ENCODE measurements at regions not wholly inside any gene's neighbourhood (a gene's known extent, or its start where the extent isn't known, plus 50 kb on each side); places are given as distances from the start of the nearest gene placed in this dataset.

- peak overlapping the region; percentile 75 for H3K4me2 ChIP-seq (ENCODE audit: extremely low read depth, insufficient read depth, low read length)
- no peaks in the 10 kb centered on the region for H3K79me2 ChIP-seq (ENCODE audit: control insufficient read depth, insufficient read depth, low read length)
- H3K4me3 ChIP-seq (replicated peaks in 1 of 4; ENCODE audit: control extremely low read depth in 1 of 4, insufficient read depth in 1 of 4, low read depth in 3 of 4, low read length in 4 of 4): peak overlapping the region in 1 of 4 experiments; percentile 5
- DNase-seq (ENCODE audit: low read depth in 2 of 2): no peak
- H3K36me3 ChIP-seq (ENCODE audit: control insufficient read depth, insufficient read depth, low read length): no peaks in the 10 kb centered on the region
- H3K4me1 ChIP-seq (ENCODE audit: control insufficient read depth, extremely low read depth, insufficient read depth, low read length): peaks cover 2% of the 10 kb centered on the region
- TF ChIP-seq, protein P1, sequence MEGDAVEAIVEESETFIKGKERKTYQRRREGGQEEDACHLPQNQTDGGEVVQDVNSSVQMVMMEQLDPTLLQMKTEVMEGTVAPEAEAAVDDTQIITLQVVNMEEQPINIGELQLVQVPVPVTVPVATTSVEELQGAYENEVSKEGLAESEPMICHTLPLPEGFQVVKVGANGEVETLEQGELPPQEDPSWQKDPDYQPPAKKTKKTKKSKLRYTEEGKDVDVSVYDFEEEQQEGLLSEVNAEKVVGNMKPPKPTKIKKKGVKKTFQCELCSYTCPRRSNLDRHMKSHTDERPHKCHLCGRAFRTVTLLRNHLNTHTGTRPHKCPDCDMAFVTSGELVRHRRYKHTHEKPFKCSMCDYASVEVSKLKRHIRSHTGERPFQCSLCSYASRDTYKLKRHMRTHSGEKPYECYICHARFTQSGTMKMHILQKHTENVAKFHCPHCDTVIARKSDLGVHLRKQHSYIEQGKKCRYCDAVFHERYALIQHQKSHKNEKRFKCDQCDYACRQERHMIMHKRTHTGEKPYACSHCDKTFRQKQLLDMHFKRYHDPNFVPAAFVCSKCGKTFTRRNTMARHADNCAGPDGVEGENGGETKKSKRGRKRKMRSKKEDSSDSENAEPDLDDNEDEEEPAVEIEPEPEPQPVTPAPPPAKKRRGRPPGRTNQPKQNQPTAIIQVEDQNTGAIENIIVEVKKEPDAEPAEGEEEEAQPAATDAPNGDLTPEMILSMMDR (conservative IDR thresholded peaks at IDR 0.05 in 1 of 2, IDR thresholded peaks at IDR 0.05 in 1 of 2; ENCODE audit: low read depth in 1 of 2, low read length in 2 of 2): no peak
- no peak for TF ChIP-seq EZH2 (IDR thresholded peaks at IDR 0.05; ENCODE audit: low read length, missing control alignments)
- H2AFZ ChIP-seq (ENCODE audit: low read length): peak overlapping the region; percentile 74
- no peaks in the 10 kb centered on the region for H3K9me3 ChIP-seq (ENCODE audit: control insufficient read depth, insufficient read depth, low read depth, low read length)
- H3K27me3 ChIP-seq (ENCODE audit: control insufficient read depth, insufficient read depth, low read length): no peaks in the 10 kb centered on the region
- no peak overlapping the region for H3K27ac ChIP-seq (ENCODE audit: insufficient read depth, low read length)
- H4K20me1 ChIP-seq (ENCODE audit: control insufficient read depth, extremely low read depth, insufficient read depth, low read length): no peaks in the 10 kb centered on the region
- no peak overlapping the region for H3K9ac ChIP-seq (ENCODE audit: insufficient read depth, low read length)
Observed at GRCh38 chr6:792662-793061, 99.7 kb upstream of the EXOC2 start.

DNA sequence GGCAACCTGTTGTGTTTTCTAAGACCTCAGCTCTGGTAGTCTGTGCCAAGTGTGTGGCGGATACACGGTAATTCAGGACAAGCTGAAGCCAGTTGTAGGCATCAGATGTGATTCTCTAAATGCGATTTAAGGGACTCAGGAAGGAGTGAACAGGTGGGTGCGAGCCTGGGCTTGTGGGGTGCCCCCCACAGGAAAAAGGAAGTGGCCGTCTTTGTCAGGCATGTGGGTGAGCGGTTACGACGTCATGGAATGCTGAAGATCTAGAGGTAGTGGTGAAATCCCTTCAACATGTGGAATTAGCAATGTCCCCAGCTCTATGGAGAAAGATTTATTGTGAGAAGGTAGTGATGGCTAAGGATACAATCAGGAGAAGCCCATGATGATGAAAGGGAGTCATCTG lies 95.1 kb upstream of the EXOC2 start:
- no peak overlapping the region for H2AFZ ChIP-seq (ENCODE audit: low read length)
- H3K4me2 ChIP-seq (ENCODE audit: extremely low read depth, insufficient read depth, low read length): no peak overlapping the region
- no peaks in the 10 kb centered on the region for H3K4me1 ChIP-seq (ENCODE audit: control insufficient read depth, extremely low read depth, insufficient read depth, low read length)
- no peaks in the 10 kb centered on the region for H3K27me3 ChIP-seq (ENCODE audit: control insufficient read depth, insufficient read depth, low read length)
- TF ChIP-seq EZH2 (IDR thresholded peaks at IDR 0.05; ENCODE audit: low read length, missing control alignments): no peak
- TF ChIP-seq, protein P1 (conservative IDR thresholded peaks at IDR 0.05 in 1 of 2, IDR thresholded peaks at IDR 0.05 in 1 of 2; ENCODE audit: low read depth in 1 of 2, low read length in 2 of 2): no peak
- no peak overlapping the region for H3K9ac ChIP-seq (ENCODE audit: insufficient read depth, low read length)
- H3K4me3 ChIP-seq (replicated peaks in 1 of 4; ENCODE audit: control extremely low read depth in 1 of 4, insufficient read depth in 1 of 4, low read depth in 3 of 4, low read length in 4 of 4): no peak overlapping the region
- no peak overlapping the region for H3K27ac ChIP-seq (ENCODE audit: insufficient read depth, low read length)
- H3K36me3 ChIP-seq (ENCODE audit: control insufficient read depth, insufficient read depth, low read length): no peaks in the 10 kb centered on the region
- H3K9me3 ChIP-seq (ENCODE audit: control insufficient read depth, insufficient read depth, low read depth, low read length): no peaks in the 10 kb centered on the region
- no peaks in the 10 kb centered on the region for H4K20me1 ChIP-seq (ENCODE audit: control insufficient read depth, extremely low read depth, insufficient read depth, low read length)
- no peak for DNase-seq (ENCODE audit: low read depth in 2 of 2)
- no peaks in the 10 kb centered on the region for H3K79me2 ChIP-seq (ENCODE audit: control insufficient read depth, insufficient read depth, low read length)

GRCh38 chr6:786946-787763 lies 94.2 kb upstream of the EXOC2 start:
- Histone ChIP-seq H4K20me1 (ENCODE audit: control insufficient read depth, extremely low read depth, insufficient read depth, low read length) (no peaks in the 10 kb centered on the region), H3K36me3 (ENCODE audit: control insufficient read depth, insufficient read depth, low read length) (no peaks in the 10 kb centered on the region), H3K4me1 (ENCODE audit: control insufficient read depth, extremely low read depth, insufficient read depth, low read length) (no peaks in the 10 kb centered on the region), H2AFZ (ENCODE audit: low read length) (no peak overlapping the region), H3K4me2 (ENCODE audit: extremely low read depth, insufficient read depth, low read length) (no peak overlapping the region), H3K27me3 (ENCODE audit: control insufficient read depth, insufficient read depth, low read length) (no peaks in the 10 kb centered on the region), H3K27ac (ENCODE audit: insufficient read depth, low read length) (no peak overlapping the region), H3K4me3 (replicated peaks in 1 of 4; ENCODE audit: control extremely low read depth in 1 of 4, insufficient read depth in 1 of 4, low read depth in 3 of 4, low read length in 4 of 4) (no peak overlapping the region), H3K9me3 (ENCODE audit: control insufficient read depth, insufficient read depth, low read depth, low read length) (no peaks in the 10 kb centered on the region), H3K79me2 (ENCODE audit: control insufficient read depth, insufficient read depth, low read length) (no peaks in the 10 kb centered on the region), H3K9ac (ENCODE audit: insufficient read depth, low read length) (no peak overlapping the region)
- TF ChIP-seq, protein P1 (conservative IDR thresholded peaks at IDR 0.05 in 1 of 2, IDR thresholded peaks at IDR 0.05 in 1 of 2; ENCODE audit: low read depth in 1 of 2, low read length in 2 of 2): peak; percentile 49 to 60
- TF ChIP-seq EZH2 (IDR thresholded peaks at IDR 0.05; ENCODE audit: low read length, missing control alignments): no peak
- no peak for DNase-seq (ENCODE audit: low read depth in 2 of 2)
